ENCODE measurements at regions not wholly inside any gene's neighbourhood (a gene's known extent, or its start where the extent isn't known, plus 50 kb on each side); places are given as distances from the start of the nearest gene placed in this dataset.

DNA sequence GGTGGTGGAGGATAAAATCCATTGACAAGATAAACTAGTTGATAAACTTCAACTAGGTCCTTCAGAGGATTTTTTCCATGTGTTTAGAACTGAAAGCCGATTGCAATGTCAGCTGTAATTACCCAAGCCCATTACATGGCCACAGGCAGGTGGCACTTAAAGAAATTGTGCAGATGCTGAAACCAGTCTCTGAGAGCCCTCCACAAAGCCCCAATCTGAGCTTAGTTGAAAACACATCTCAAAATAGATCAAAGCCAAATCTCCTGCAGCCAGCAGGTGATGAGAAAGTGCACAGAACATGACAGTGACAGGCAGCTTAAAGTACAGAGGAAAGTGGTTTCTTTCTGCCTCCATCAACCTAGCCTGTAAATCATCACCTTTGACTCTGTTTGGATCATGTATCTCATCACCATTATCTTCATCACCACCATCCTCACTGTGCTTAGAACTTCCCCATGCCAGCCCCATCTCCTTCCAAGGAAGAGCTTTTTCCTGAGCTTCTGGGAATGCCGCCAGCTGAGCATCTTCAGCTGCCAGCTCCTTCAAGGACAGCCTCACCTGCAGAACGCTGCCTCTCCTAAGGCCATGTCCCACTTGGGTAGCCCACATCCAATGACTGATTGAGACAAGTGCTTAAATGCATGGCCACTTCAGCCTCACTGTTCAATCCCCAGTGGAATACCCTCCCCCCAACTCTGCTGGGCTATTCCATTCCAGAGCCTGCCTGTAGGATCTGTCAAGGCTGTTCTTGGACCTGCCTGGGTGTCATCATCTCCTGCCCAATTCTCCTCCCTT, 219.5 kb upstream of the TMEM132C start:
- SMC1A ChIA-PET (ENCODE audit: uncharacterized antibody, unreplicated experiment), result no interaction called here
- no peak overlapping the region for H3K27ac ChIP-seq (ENCODE audit: control insufficient read depth, insufficient read depth)
- CTCF ChIA-PET, result interaction anchor here (0.7 kb wide), 1 partner anchor 224 kb away, joined by 3 read pairs; no protein-coding TSS in a partner anchor
- no peak overlapping the region for H3K9ac ChIP-seq (ENCODE audit: control insufficient read depth, insufficient read depth, low read length)
- DNase-seq (ENCODE audit: low read depth, low spot score), result no peak
- no peak overlapping the region for H3K4me3 ChIP-seq
- BruUV-seq (replicated peaks), result no TSS peak
- in situ Hi-C loops (cut with MboI), result no loop called here
- intact Hi-C loops (cut with micrococcal nuclease; ENCODE audit: unreplicated experiment), result no loop called here
- RAD21 ChIA-PET (ENCODE audit: unreplicated experiment), result no interaction called here
- WGBS (ENCODE audit: insufficient coverage, insufficient replicate concordance, low lambda C conversion rate, missing lambda C conversion rate), result 0% methylated on average over 3 of the region's 3 CpGs
- POLR2A ChIA-PET, result no interaction called here
- no peaks in the 10 kb centered on the region for H3K36me3 ChIP-seq (ENCODE audit: control insufficient read depth in 2 of 2, insufficient read depth in 2 of 2, low read length in 1 of 2)
- no peak overlapping the region for H2AFZ ChIP-seq (ENCODE audit: control insufficient read depth, low read depth, low read length)
- no peak overlapping the region for H3K4me2 ChIP-seq (ENCODE audit: control insufficient read depth, insufficient read depth)
- ATAC-seq, result no peak
- no peaks in the 10 kb centered on the region; the same call in 2 of the 3 replicates for H3K9me3 ChIP-seq (replicated peaks; ENCODE audit: control insufficient read depth, insufficient read depth, low read length)
- TF ChIP-seq RELB (IDR thresholded peaks at IDR 0.05; ENCODE audit: low read depth), result no peak
- no peak for TF ChIP-seq RB1 (IDR thresholded peaks at IDR 0.05; ENCODE audit: borderline replicate concordance)
- TF ChIP-seq POU2F2 (IDR thresholded peaks at IDR 0.05; ENCODE audit: borderline replicate concordance, low read depth, low read length), result no peak
- no peak for TF ChIP-seq LARP7 (IDR thresholded peaks at IDR 0.05)
- TF ChIP-seq EED (IDR thresholded peaks at IDR 0.05; ENCODE audit: low read depth), result no peak
- TF ChIP-seq ATF7 (IDR thresholded peaks at IDR 0.05; ENCODE audit: low read depth), result no peak
- no peak for TF ChIP-seq SMC3 (IDR thresholded peaks at IDR 0.05; ENCODE audit: borderline replicate concordance, low read length)
- no peak for TF ChIP-seq EGR1 (IDR thresholded peaks at IDR 0.05; ENCODE audit: borderline replicate concordance in 1 of 2, low read depth in 2 of 2, low read length in 2 of 2)
- TF ChIP-seq PBX3 (IDR thresholded peaks at IDR 0.05; ENCODE audit: insufficient replicate concordance, low read depth, low read length), result no peak
- TF ChIP-seq SUPT20H (IDR thresholded peaks at IDR 0.05; ENCODE audit: borderline replicate concordance, control insufficient read depth, low read depth, low read length), result no peak
- TF ChIP-seq SREBF2 (IDR thresholded peaks at IDR 0.05; ENCODE audit: low read length), result no peak
- no peak for TF ChIP-seq SREBF1 (IDR thresholded peaks at IDR 0.05; ENCODE audit: low read length)
- no peak for TF ChIP-seq IRF4 (IDR thresholded peaks at IDR 0.05; ENCODE audit: low read depth, low read length)
- no peak for TF ChIP-seq MYB (IDR thresholded peaks at IDR 0.05; ENCODE audit: borderline replicate concordance, low read depth, low read length)
- no peak for TF ChIP-seq ZZZ3 (IDR thresholded peaks at IDR 0.05; ENCODE audit: control insufficient read depth, insufficient read length, low read depth)
- no peak for TF ChIP-seq RUNX3 (IDR thresholded peaks at IDR 0.05; ENCODE audit: low read length)
- no peak for TF ChIP-seq SUZ12 (IDR thresholded peaks at IDR 0.05; ENCODE audit: unreplicated experiment)
- no peaks in the 10 kb centered on the region for H4K20me1 ChIP-seq (ENCODE audit: control insufficient read depth, insufficient read depth)
- H3K79me2 ChIP-seq (ENCODE audit: control insufficient read depth, insufficient read depth, low read length), result no peaks in the 10 kb centered on the region
- FAIRE-seq, result no peak
- H3K27me3 ChIP-seq (replicated peaks in 1 of 2; ENCODE audit: control insufficient read depth in 2 of 2, insufficient read depth in 2 of 2, low read length in 1 of 2), result no peaks in the 10 kb centered on the region
- H3K4me1 ChIP-seq (ENCODE audit: control insufficient read depth, insufficient read depth, low read length), result no peaks in the 10 kb centered on the region
